ENCODE measurements at regions not wholly inside any gene's neighbourhood (a gene's known extent, or its start where the extent isn't known, plus 50 kb on each side); places are given as distances from the start of the nearest gene placed in this dataset.
"Not testable (repeated sequence)": the region's sequence is repeated elsewhere in the genome, so short reads cannot be mapped to it uniquely, and the experiment has no call there.

DNA sequence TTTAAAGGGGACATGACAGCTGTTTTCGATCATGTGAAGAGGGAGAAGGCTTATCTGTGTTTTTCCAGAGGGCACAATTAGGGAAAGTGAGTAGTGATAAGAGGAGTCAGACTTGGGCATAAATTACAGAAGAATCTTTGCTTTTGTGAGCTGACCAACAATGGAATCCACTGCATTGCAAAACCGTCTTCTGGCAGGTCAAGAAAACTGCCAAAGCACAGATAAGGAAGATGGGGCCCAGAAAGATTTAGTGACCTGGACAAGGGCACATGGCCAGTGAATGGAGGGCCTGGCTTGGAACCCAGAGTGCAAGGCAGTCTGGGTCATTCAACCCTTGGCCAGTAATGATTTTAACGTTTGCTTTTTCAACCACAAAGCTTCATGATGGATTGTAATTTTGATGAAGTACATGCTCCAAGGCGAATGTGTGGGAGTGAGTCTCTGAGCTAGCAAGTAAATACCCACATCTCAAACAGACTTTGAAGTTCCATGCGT is 153.2 kb upstream of the MAST4 start:
- H3K27ac ChIP-seq: no peak overlapping the region
- intact Hi-C loops (cut with DNase I): no loop called here
- H3K27me3 ChIP-seq: no peaks in the 10 kb centered on the region
- ATAC-seq (peak in 3 of 4 donors; percentile 50 to 84 (median 54)), DNase-seq (peak in 2 of 3 donors; percentile 24 to 59)
- no peaks in the 10 kb centered on the region for H3K4me1 ChIP-seq
- no peak for TF ChIP-seq POLR2A (IDR thresholded peaks at IDR 0.05)
- TF ChIP-seq, protein P1, sequence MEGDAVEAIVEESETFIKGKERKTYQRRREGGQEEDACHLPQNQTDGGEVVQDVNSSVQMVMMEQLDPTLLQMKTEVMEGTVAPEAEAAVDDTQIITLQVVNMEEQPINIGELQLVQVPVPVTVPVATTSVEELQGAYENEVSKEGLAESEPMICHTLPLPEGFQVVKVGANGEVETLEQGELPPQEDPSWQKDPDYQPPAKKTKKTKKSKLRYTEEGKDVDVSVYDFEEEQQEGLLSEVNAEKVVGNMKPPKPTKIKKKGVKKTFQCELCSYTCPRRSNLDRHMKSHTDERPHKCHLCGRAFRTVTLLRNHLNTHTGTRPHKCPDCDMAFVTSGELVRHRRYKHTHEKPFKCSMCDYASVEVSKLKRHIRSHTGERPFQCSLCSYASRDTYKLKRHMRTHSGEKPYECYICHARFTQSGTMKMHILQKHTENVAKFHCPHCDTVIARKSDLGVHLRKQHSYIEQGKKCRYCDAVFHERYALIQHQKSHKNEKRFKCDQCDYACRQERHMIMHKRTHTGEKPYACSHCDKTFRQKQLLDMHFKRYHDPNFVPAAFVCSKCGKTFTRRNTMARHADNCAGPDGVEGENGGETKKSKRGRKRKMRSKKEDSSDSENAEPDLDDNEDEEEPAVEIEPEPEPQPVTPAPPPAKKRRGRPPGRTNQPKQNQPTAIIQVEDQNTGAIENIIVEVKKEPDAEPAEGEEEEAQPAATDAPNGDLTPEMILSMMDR (IDR thresholded peaks at IDR 0.05): no peak
- H3K4me3 ChIP-seq: no peak overlapping the region
- H3K36me3 ChIP-seq: no peaks in the 10 kb centered on the region
- H3K9me3 ChIP-seq: no peaks in the 10 kb centered on the region
- WGBS (ENCODE audit: insufficient coverage, low coverage, low lambda C conversion rate, missing lambda C conversion rate): 29% methylated on average over 5 of the region's 5 CpGs

DNA sequence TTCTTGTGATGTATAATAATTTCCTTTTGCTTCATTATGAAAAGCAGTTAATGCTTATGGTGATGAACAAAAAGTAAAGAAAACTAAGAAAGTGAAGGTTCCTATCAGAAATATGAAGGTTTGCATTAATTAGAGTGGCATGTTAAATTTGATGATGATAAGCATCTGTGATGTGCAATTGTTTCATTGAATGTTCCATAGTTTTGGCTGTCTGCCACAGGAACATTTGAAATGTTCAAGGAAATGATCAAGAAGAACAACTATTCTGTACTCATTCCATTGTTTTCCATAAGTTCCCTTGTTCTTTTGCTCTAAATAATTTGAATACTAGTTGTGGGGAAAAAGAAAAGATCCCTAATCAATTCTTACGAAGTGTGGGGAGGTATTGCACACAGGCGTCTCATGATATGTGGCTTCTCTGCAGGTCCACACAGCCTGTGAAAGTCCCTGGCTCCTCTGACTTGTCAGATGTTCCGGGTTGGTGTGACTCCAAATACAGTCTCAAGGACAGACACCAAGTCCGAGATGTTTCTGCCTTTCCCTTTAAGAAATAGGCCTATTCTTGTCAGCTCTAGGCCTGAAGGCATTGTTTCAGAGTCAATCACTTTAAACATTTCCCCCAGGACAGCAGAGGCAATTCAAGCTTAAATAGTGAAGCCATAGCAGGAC is 152.6 kb upstream of the MAST4 start:
- no peaks in the 10 kb centered on the region for H3K9me3 ChIP-seq
- H3K27me3 ChIP-seq: no peaks in the 10 kb centered on the region
- no peak overlapping the region for H3K4me3 ChIP-seq
- TF ChIP-seq, protein P1 (IDR thresholded peaks at IDR 0.05): no peak
- TF ChIP-seq POLR2A (IDR thresholded peaks at IDR 0.05): no peak
- no peak for DNase-seq
- no peak for ATAC-seq
- H3K27ac ChIP-seq: no peak overlapping the region
- no peaks in the 10 kb centered on the region for H3K4me1 ChIP-seq
- no peaks in the 10 kb centered on the region for H3K36me3 ChIP-seq
- intact Hi-C loops (cut with DNase I): no loop called here
- 80% methylated on average over 4 of the region's 4 CpGs for WGBS (ENCODE audit: insufficient coverage, low coverage, low lambda C conversion rate, missing lambda C conversion rate)

DNA sequence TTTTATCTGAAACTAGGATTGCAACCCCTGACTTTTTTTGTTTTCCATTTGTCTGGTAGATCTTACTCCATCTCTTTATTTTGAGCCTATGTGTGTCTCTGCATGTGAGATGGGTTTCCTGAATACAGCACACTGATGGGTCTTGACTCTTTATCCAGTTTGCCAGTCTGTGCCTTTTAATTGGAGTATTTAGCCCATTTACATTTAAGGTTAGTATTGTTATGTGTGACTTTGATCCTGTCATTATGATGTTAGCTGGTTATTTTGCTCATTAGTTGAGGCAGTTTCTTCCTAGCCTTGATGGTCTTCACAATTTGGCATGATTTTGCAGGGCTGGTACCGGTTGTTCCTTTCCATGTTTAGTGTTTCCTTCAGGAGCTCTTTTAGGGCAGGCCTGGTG is 148.1 kb upstream of the MAST4 start:
- H3K36me3 ChIP-seq; DNase-seq; intact Hi-C loops (cut with DNase I); ATAC-seq; H3K4me3 ChIP-seq; H3K4me1 ChIP-seq; H3K27ac ChIP-seq; H3K9me3 ChIP-seq; H3K27me3 ChIP-seq: not testable (repeated sequence)
- 78% methylated on average over 1 of the region's 1 CpG for WGBS (ENCODE audit: insufficient coverage, low coverage, low lambda C conversion rate, missing lambda C conversion rate)

DNA sequence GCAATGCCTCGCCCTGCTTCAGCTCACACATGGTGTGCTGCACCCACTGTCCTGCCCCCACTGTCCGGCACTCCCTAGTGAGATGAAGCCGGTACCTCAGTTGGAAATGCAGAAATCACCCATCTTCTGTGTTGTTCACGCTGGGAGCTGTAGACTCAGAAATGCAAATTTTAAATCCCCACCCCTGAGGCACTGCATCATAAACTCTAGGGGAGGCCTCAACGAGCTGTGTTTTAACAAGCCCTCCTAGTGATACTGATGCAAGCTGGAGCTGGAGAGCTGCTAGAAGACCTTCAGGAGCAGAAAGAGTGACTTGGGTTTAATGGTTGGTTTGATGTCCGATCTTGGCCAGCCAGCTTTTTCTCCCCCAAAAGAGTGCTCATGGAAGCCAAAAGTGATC is 146.0 kb upstream of the MAST4 start:
- WGBS (ENCODE audit: insufficient coverage, low coverage, low lambda C conversion rate, missing lambda C conversion rate): 20% methylated on average over 2 of the region's 6 CpGs
- H3K4me3 ChIP-seq: no peak overlapping the region
- DNase-seq: no peak
- no peaks in the 10 kb centered on the region for H3K9me3 ChIP-seq
- TF ChIP-seq POLR2A (IDR thresholded peaks at IDR 0.05): no peak
- TF ChIP-seq, protein P1 (IDR thresholded peaks at IDR 0.05): no peak
- no peaks in the 10 kb centered on the region for H3K4me1 ChIP-seq
- no peaks in the 10 kb centered on the region for H3K27me3 ChIP-seq
- no peak overlapping the region for H3K27ac ChIP-seq
- no peak for ATAC-seq
- intact Hi-C loops (cut with DNase I): no loop called here
- no peaks in the 10 kb centered on the region for H3K36me3 ChIP-seq

DNA sequence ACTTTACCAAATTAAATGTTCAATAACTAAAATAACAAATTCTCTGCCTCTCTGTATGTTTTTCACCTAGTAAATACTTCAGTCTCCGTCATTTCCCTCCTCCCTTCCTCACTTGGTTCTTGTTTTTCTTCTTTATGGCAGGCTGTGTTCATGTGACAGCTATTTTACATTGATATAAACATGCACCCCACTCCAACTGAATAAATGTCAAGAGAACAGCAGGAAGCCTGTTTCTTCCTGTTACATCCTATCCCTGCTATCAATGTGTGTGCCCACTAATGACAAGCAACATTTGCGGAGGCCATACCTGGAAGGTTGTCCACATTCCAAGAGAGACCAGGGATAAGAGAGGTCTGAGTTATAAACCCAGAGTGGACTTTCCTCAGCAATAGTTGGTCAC is 145.2 kb upstream of the MAST4 start:
- no peaks in the 10 kb centered on the region for H3K36me3 ChIP-seq
- TF ChIP-seq, protein P1 (IDR thresholded peaks at IDR 0.05): no peak
- no peak for TF ChIP-seq POLR2A (IDR thresholded peaks at IDR 0.05)
- ATAC-seq: no peak
- no peaks in the 10 kb centered on the region for H3K4me1 ChIP-seq
- no peak for DNase-seq
- intact Hi-C loops (cut with DNase I): no loop called here
- H3K9me3 ChIP-seq: no peaks in the 10 kb centered on the region
- WGBS (ENCODE audit: insufficient coverage, low coverage, low lambda C conversion rate, missing lambda C conversion rate): 63% methylated on average over 2 of the region's 2 CpGs
- H3K27ac ChIP-seq: no peak overlapping the region
- H3K27me3 ChIP-seq: no peaks in the 10 kb centered on the region
- no peak overlapping the region for H3K4me3 ChIP-seq
